GM19395 (cell line): ENCODE measurements at regions not wholly inside any gene's neighbourhood (a gene's known extent, or its start where the extent isn't known, plus 50 kb on each side); places are given as distances from the start of the nearest gene placed in this dataset.

ENCODE experiments used
- ATAC-seq: cut with Tn5 transposase; IDR thresholded peaks from one replicate; pipeline ENCODE4 v1.9.1; 2021; ENCODE audit warnings: mild to moderate bottlenecking, moderate library complexity; ENCODE audit not compliant: unreplicated experiment

- ATAC-seq = no peak
Observed at GRCh38 chr5:142386137-142387023, 61.6 kb upstream of the SPRY4 start.

GRCh38 chr5:142385194-142385593 lies 60.4 kb upstream of the SPRY4 start:
- ATAC-seq = no peak

- ATAC-seq = no peak
Observed at GRCh38 chr5:142384014-142384413, 59.2 kb upstream of the SPRY4 start.

- no peak for ATAC-seq
Observed at GRCh38 chr5:142382186-142382585, 57.4 kb upstream of the SPRY4 start.

DNA sequence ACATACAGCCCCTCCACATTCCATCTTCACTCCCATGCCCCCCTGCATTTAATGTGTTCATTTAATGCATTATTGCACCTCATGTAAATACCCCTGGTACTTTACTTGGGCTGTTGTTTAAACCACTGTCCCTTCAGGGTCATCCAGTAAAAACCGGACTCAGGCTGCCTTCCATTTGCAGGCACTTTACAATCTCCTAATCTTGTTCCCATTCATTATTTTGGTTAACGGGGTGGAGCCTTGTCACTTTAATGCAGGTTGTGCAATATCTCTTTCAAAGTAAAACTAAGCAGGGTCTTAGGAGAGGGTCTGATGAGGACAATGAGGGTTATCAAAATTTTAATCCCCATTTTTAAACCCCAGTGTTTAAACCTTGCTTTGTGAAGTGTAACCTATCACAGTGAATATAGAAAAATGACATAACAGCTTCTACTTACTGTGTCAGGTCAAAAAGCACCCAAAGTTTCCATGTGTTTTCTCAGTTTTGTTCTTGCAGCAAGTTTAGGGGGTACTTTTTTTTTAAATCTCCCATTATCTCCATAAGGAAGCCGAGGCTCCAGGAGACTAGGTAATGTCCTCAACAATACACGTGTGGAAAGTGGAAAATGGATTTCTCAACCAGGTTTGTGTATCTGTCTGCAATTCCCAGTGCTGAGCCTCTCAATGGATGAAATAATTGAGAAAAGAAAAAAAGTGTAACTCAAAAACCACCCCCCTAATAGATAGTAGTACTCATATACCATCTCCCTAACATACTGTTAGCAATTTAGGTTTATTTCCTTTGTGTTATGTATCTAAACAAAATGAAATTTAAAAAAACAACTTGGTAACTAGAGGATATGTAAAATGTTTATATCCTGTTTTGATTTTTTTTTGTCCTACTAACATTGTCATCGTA lies 54.2 kb upstream of the SPRY4 start:
- ATAC-seq = no peak

GRCh38 chr5:142375944-142376411 lies 51.2 kb upstream of the SPRY4 start:
- ATAC-seq = no peak
